Smooth muscle cell (in vitro differentiated cells): ENCODE measurements at regions not wholly inside any gene's neighbourhood (a gene's known extent, or its start where the extent isn't known, plus 50 kb on each side); places are given as distances from the start of the nearest gene placed in this dataset.

Source experiments
- DNase-seq: peaks from one replicate; lab custom pipeline; 2025; ENCODE audit not compliant: unreplicated experiment; lab: John Stamatoyannopoulos, UW
- H2AFZ ChIP-seq: fragments of 200-600 bp; sonication (generic); 2 replicates; pipeline ENCODE4 v1.6.0; 2016; ENCODE audit warnings: antibody characterized with exemption, low read depth, mild to moderate bottlenecking
- H3F3A ChIP-seq: fragments of 200-600 bp; sonication (generic); 2 replicates; pipeline ENCODE4 v1.6.0; 2017; ENCODE audit warnings: antibody characterized with exemption, low read depth
- H3K27ac ChIP-seq: fragments of 200-600 bp; sonication (generic); 2 replicates; pipeline ENCODE4 v1.5.1; 2016; ENCODE audit warnings: low read depth, mild to moderate bottlenecking
- H3K27me3 ChIP-seq: fragments of 200-600 bp; sonication (generic); 2 replicates; pipeline ENCODE4 v1.6.1; 2016; ENCODE audit warnings: low read depth, mild to moderate bottlenecking
- H3K36me3 ChIP-seq: fragments of 200-600 bp; sonication (generic); 2 replicates; pipeline ENCODE4 v1.5.1; 2016; ENCODE audit warnings: low read depth
- H3K4me1 ChIP-seq: fragments of 200-600 bp; sonication (generic); 2 replicates; pipeline ENCODE4 v1.5.1; 2016; ENCODE audit warnings: low read depth
- H3K4me2 ChIP-seq: fragments of 200-600 bp; sonication (generic); 2 replicates; pipeline ENCODE4 v1.6.0; 2016; ENCODE audit warnings: mild to moderate bottlenecking
- H3K4me3 ChIP-seq: fragments of 200-600 bp; sonication (generic); 2 replicates; pipeline ENCODE4 v1.5.1; 2016; ENCODE audit warnings: mild to moderate bottlenecking
- H3K79me2 ChIP-seq: fragments of 200-600 bp; sonication (generic); 2 replicates; pipeline ENCODE4 v1.6.0; 2016; ENCODE audit warnings: low read depth, mild to moderate bottlenecking
- H3K9ac ChIP-seq: fragments of 200-600 bp; sonication (generic); 2 replicates; pipeline ENCODE4 v1.6.0; 2016; ENCODE audit warnings: low read depth
- H3K9me3 ChIP-seq: fragments of 200-600 bp; sonication (generic); replicated peaks from 2 replicates; pipeline ENCODE4 v1.5.1; 2016; ENCODE audit warnings: low read depth
- H4K20me1 ChIP-seq: fragments of 200-600 bp; sonication (generic); 2 replicates; pipeline ENCODE4 v1.6.0; 2016; ENCODE audit warnings: low read depth
- CTCF ChIP-seq: fragments of 200-600 bp; sonication (generic); IDR thresholded peaks from 2 replicates; pipeline ENCODE4 v1.5.1; 2017; ENCODE audit warnings: borderline replicate concordance, mild to moderate bottlenecking, antibody characterized with exemption; ENCODE audit not compliant: insufficient read depth, poor library complexity, severe bottlenecking
- WGBS: methylation state at CpG from one replicate; pipeline ENCODE4 v1.1.7; 2016; ENCODE audit warnings: low lambda C conversion rate; 5-methylcytosine and 5-hydroxymethylcytosine counted together

- 98% methylated on average over 2 of the region's 2 CpGs for WGBS
- DNase-seq: no peak
- no peaks in the 10 kb centered on the region for H4K20me1 ChIP-seq
Measured at GRCh38 chr2:12910431-12910830, 193.7 kb downstream of the TRIB2 start.

GRCh38 chr2:12915787-12916186 lies 199.1 kb downstream of the TRIB2 start:
- H3K27me3 ChIP-seq: no peaks in the 10 kb centered on the region
- no peak overlapping the region for H3K9ac ChIP-seq
- WGBS: 94% methylated on average over 1 of the region's 1 CpG
- H2AFZ ChIP-seq: no peak overlapping the region
- no peaks in the 10 kb centered on the region for H4K20me1 ChIP-seq
- H3F3A ChIP-seq: no peaks in the 10 kb centered on the region
- H3K4me2 ChIP-seq: no peak overlapping the region
- TF ChIP-seq CTCF: no peak
- no peak overlapping the region for H3K4me3 ChIP-seq
- peaks cover 5% of the 10 kb centered on the region for H3K4me1 ChIP-seq
- no peak for DNase-seq
- no peaks in the 10 kb centered on the region for H3K36me3 ChIP-seq
- no peaks in the 10 kb centered on the region for H3K79me2 ChIP-seq
- no peaks in the 10 kb centered on the region for H3K9me3 ChIP-seq
- no peak overlapping the region for H3K27ac ChIP-seq

More at GRCh38 chr2:12910431-12910830, 193.7 kb downstream of the TRIB2 start:
- Histone ChIP-seq H3K4me1 (no peaks in the 10 kb centered on the region), H3K4me3 (no peak overlapping the region), H3K36me3 (no peaks in the 10 kb centered on the region), H3K27me3 (no peaks in the 10 kb centered on the region), H2AFZ (no peak overlapping the region), H3K9me3 (no peaks in the 10 kb centered on the region), H3K4me2 (no peak overlapping the region), H3K9ac (no peak overlapping the region), H3K27ac (no peak overlapping the region), H3F3A (no peaks in the 10 kb centered on the region), H3K79me2 (no peaks in the 10 kb centered on the region)
- no peak for TF ChIP-seq CTCF

- no peak overlapping the region for H3K27ac ChIP-seq
- DNase-seq: no peak
- no peaks in the 10 kb centered on the region for H4K20me1 ChIP-seq
- no peaks in the 10 kb centered on the region for H3F3A ChIP-seq
- H3K79me2 ChIP-seq: no peaks in the 10 kb centered on the region
- H3K4me1 ChIP-seq: peaks cover 5% of the 10 kb centered on the region
- 96% methylated on average over 7 of the region's 7 CpGs for WGBS
- H3K9me3 ChIP-seq: no peaks in the 10 kb centered on the region
- H3K9ac ChIP-seq: no peak overlapping the region
- H3K4me3 ChIP-seq: no peak overlapping the region
- H3K36me3 ChIP-seq: no peaks in the 10 kb centered on the region
- no peak for TF ChIP-seq CTCF
- no peak overlapping the region for H3K4me2 ChIP-seq
- no peaks in the 10 kb centered on the region for H3K27me3 ChIP-seq
- no peak overlapping the region for H2AFZ ChIP-seq
Measured at GRCh38 chr2:12918138-12918834, 201.6 kb downstream of the TRIB2 start.

GRCh38 chr2:12918835-12919445 lies 202.2 kb downstream of the TRIB2 start:
- Histone ChIP-seq H3K9ac (no peak overlapping the region), H3K36me3 (no peaks in the 10 kb centered on the region), H3F3A (no peaks in the 10 kb centered on the region), H3K27me3 (no peaks in the 10 kb centered on the region), H4K20me1 (no peaks in the 10 kb centered on the region), H3K4me1 (peaks cover 5% of the 10 kb centered on the region), H3K4me3 (no peak overlapping the region), H2AFZ (no peak overlapping the region), H3K4me2 (no peak overlapping the region), H3K9me3 (no peaks in the 10 kb centered on the region), H3K79me2 (no peaks in the 10 kb centered on the region), H3K27ac (no peak overlapping the region)
- no peak for DNase-seq
- no peak for TF ChIP-seq CTCF
- WGBS: 39% methylated on average over 7 of the region's 7 CpGs
